Kidney epithelial cell (primary cell): ENCODE measurements at regions not wholly inside any gene's neighbourhood (a gene's known extent, or its start where the extent isn't known, plus 50 kb on each side); places are given as distances from the start of the nearest gene placed in this dataset.

Source experiments
- DNase-seq: peaks from one replicate; pipeline ENCODE4 v3.0.0-alpha.2; 2010; ENCODE audit warnings: low read depth
- H3K27me3 ChIP-seq: 2 replicates; pipeline ENCODE4 v1.6.0; 2011; ENCODE audit warnings: low read length; ENCODE audit not compliant: control insufficient read depth, insufficient read depth
- H3K36me3 ChIP-seq: 2 replicates; pipeline ENCODE4 v1.5.1; 2011; ENCODE audit warnings: low read length; ENCODE audit not compliant: control insufficient read depth, insufficient read depth
- H3K4me3 ChIP-seq: 2 replicates; pipeline ENCODE4 v1.5.1; 2011; ENCODE audit warnings: low read depth, mild to moderate bottlenecking, control low read depth, low read length
- TF ChIP-seq, protein P1 (sequence below): IDR thresholded peaks from 2 replicates; pipeline ENCODE4 v1.5.1; 2011; ENCODE audit warnings: mild to moderate bottlenecking, moderate library complexity, low read length, control low read depth, inconsistent platforms; ENCODE audit not compliant: insufficient read depth, poor library complexity, severe bottlenecking

DNA sequence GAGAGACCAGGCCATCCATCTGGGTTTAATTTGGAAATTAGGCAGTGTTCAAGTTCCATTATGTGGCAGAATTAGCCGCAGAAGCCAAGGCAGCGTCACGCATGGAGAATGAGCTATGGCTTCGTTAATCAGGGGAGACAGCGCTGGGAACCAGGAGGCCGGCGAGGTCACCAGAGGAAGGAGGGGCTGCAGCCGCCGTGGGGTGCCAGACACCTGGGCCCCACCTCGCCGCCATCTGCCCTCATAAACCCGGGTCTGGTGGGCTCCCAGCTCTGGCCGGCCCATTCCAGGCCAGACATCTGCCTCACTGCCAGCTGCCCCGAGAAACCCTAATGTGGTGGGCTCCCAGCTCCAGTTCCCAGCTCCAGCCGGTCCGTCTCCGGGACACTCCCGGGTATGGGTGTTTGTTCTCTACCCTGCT is 676.9 kb downstream of the BRD1 start:
- Histone ChIP-seq H3K36me3 (no peaks in the 10 kb centered on the region), H3K4me3 (no peak overlapping the region), H3K27me3 (no peaks in the 10 kb centered on the region)
- TF ChIP-seq, protein P1, sequence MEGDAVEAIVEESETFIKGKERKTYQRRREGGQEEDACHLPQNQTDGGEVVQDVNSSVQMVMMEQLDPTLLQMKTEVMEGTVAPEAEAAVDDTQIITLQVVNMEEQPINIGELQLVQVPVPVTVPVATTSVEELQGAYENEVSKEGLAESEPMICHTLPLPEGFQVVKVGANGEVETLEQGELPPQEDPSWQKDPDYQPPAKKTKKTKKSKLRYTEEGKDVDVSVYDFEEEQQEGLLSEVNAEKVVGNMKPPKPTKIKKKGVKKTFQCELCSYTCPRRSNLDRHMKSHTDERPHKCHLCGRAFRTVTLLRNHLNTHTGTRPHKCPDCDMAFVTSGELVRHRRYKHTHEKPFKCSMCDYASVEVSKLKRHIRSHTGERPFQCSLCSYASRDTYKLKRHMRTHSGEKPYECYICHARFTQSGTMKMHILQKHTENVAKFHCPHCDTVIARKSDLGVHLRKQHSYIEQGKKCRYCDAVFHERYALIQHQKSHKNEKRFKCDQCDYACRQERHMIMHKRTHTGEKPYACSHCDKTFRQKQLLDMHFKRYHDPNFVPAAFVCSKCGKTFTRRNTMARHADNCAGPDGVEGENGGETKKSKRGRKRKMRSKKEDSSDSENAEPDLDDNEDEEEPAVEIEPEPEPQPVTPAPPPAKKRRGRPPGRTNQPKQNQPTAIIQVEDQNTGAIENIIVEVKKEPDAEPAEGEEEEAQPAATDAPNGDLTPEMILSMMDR, result no peak
- DNase-seq, result no peak

DNA sequence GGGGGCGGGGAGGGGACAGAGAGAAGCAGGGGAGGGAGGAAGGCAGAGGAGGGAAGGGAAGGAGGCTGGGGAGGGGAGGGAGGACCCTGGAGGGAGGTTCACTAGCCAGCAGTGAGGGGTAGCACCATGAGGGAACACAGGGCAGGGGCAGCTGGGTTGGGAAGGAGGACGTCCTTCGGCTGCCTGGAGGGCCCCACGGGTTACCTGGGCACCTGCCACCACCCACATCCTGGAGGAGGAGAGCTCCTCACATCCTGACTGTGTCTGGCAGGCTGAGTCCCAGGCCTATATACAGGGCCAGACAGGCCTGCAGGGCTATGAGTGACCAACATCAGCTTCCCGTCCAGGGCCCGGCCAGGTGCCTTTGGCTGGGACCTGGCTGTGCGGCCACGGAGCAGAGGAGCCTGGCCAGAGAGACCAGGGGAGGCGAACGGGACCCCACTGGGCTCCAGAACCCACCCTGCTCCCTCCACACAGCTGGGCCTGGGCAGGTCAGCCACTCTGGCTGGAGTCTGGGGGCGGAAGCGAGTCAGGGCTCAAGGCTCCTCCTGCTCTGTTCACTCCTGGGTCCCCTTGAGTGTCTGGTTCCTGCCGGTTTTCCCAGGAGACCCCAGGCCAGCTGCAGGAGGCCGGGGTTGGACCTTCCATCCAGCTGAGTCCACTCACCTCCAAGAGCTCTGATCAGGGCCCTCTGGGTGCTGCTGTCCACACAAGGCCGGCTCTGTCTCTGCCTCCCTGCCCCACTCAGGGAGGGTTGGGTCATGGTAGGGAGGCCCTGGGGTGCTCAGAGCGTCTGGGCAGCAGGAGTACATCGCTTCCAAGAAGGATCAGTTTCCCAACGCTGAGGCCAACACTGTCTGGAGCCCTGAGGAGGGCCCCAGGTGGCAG is 677.7 kb downstream of the BRD1 start:
- DNase-seq, result no peak
- Histone ChIP-seq H3K27me3 (no peaks in the 10 kb centered on the region), H3K4me3 (no peak overlapping the region), H3K36me3 (no peaks in the 10 kb centered on the region)
- TF ChIP-seq, protein P1, result no peak

DNA sequence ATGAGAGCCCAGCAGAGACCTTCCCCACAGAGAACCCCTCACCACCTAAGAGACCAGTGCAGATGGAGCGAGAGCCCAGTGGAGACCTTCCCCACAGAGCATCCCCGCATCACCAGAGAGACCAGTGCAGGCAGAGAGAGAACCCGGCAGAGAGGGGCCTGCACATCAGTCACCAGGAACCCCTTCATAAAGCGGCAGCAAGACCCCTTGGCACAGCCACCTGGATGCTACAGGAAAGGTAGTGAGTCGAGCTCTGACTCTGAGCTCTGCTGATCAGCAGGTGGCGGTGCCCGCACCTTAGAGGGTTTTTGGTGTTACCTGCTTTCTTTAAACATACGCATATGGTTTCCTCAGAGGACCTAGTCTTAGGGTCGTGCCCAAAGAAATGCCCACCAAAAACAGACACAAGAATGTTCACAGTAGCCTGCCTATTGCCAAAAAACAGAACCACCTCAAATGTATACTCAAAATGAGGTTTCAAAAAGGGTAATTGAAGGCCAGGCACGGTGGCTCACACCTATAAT is 678.7 kb downstream of the BRD1 start:
- no peak for DNase-seq
- TF ChIP-seq, protein P1, result no peak
- Histone ChIP-seq H3K27me3 (no peaks in the 10 kb centered on the region), H3K4me3 (no peak overlapping the region), H3K36me3 (no peaks in the 10 kb centered on the region)

DNA sequence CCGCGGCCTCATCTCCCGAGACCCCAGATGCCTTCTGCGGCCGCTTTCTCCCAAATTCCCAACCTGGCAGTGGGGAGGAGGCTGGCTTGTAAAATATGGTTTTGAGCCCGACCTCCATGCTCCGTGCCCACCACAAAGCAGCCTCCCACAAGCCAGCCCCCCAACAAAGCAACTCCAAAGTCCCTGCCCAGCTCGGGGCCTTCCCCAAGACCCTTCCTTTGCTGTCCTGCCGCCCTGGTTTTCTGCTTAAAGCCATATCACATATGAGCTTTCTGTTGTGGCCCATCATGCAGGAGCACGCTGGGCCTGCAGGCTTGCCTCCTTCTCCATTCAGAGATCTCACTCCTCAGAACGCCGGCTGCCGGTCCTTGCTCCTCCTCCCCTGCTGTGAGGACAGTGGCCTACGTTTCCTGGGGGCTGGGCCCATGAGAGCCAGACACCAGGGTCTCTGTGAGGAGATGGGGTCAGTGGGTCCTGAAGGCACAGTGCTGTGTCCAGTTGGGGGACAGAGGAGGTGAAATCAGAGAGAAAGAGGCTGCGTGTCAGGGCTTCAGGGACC is 680.0 kb downstream of the BRD1 start:
- Histone ChIP-seq H3K27me3 (no peaks in the 10 kb centered on the region), H3K4me3 (no peak overlapping the region), H3K36me3 (no peaks in the 10 kb centered on the region)
- no peak for DNase-seq
- TF ChIP-seq, protein P1, result no peak

DNA sequence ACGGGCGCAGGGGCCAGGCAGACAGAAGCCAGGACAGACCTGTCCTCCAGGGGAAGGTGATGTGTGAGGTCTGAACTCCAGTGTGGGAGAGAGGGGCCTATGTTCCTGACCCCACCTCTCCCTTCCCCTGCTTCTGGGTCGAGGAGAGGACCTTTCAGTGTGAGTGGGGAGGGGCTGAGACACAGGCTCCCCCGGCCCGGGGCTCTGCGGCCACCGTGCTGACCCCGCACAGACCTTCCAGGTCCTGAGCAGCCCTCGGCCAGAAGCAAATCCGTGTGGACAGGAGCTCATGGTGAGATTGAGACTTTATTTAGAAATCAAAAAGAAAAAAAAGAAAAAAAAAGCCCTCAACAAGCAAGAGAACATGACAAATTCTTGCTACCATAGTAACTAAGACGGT is 680.5 kb downstream of the BRD1 start:
- Histone ChIP-seq H3K4me3 (no peak overlapping the region), H3K36me3 (no peaks in the 10 kb centered on the region), H3K27me3 (no peaks in the 10 kb centered on the region)
- DNase-seq, result no peak
- TF ChIP-seq, protein P1, result no peak
